ENCODE measurements at regions not wholly inside any gene's neighbourhood (a gene's known extent, or its start where the extent isn't known, plus 50 kb on each side); places are given as distances from the start of the nearest gene placed in this dataset.

DNA sequence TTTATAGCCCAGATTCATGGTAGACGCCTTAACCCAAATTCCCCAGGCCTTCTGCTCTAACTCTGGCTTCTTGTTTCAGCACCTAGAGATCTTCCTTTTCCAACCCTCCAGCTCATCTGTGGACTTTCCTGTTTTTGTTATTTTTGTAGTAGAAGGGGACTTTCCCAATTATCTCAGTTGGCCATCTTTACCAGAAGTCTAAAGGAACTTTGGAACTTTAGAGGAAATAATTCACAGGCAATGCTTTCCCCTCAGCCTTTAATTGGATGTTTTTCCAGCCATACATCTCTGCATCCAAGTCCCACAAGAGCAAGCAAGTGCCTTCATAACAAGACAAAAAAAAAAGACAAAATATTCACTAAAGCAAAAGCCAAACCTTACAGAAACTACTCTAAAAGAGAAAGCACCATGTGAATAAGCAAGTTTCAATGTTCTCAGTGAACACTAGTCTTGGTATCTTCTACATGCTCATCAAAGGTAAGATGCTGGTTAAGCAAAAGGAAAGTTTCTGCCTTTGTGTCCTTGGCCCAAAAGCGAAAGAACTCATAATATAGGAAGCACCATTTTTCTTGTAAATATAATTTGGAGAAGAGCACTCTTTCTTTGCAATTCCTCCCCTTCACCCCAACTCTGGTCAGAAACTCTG lies 377.3 kb downstream of the SETD4 start:
- DNase-seq = peak; percentile 32

DNA sequence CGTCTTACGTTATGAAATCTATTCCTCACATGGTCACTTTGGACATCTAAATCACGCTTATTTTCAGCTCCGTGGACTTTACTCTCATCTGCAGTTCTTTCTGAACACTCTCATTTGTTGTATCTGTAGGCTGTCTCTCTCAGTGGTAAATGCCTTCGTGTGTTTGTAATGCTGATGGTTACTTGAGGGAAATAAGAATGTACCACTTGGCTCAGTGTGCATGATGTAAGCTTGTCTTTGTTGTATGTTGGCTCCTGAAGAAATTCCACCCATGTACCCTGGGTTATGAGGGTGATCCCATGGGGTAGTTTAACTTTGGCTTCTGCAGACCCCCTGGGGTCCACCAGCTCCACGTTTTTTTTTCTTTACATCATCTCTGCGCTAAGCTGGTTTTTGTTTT lies 378.4 kb downstream of the SETD4 start:
- no peak for DNase-seq

DNA sequence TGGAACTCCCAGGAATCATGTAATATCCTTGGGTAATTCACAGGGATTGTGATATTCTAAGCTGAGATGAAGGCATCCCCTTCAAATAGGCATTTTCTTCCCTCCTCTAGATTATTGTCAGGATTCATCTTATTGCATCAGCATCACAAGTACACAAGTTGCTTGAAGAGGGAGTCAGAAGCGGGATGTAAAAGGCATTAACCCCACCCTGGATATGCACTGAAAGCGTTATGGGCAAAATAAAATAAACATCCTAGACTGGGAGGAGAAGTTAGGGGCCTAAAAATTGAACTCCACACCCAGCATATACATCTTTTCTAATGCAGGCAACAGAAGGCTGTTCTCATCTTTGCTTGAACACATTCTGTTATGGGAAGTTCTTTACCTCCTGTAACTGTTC lies 381.2 kb downstream of the SETD4 start:
- DNase-seq = no peak

DNA sequence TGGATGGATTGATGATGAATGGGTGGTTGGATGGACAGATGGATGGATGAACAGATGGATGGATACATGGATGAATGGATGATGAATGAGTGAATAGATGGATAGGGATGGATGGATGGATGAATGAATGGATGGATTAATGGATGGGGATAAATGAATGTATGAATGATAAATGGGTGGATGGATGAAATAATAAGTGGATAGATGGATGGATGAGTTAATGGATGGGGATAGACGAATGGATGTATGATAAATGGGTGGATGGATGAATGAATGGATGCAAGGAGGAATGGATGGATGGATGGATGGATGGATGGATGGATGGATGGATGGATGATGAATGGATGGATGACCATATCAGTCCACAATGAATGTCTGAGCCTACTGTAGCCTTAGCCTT lies 381.9 kb downstream of the SETD4 start:
- DNase-seq = no peak

DNA sequence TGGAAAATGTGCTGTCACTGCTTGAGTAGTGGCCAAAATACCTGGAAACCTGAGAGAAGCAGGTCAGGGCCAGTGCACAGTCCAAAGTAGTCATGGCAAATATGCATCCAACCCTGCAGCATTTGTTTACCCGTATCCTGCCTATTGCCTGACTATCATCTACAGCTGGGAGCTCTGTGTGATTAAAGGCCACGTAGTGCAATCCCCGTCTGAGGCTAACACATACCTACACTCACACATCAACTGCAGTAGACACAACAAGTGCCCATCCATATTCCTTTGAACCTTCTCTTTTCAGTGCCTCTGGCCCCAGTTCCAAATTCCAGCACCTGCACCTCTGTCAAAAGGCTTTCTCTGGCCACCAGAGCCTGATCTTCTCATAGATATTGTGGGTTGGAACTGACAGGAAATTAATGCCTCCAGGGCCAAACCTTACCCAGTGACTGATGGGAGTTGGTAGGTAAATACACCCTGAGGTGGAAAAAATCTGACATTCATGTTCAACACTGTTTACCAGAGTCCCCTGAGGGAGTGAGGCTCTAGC lies 383.0 kb downstream of the SETD4 start:
- DNase-seq = no peak

DNA sequence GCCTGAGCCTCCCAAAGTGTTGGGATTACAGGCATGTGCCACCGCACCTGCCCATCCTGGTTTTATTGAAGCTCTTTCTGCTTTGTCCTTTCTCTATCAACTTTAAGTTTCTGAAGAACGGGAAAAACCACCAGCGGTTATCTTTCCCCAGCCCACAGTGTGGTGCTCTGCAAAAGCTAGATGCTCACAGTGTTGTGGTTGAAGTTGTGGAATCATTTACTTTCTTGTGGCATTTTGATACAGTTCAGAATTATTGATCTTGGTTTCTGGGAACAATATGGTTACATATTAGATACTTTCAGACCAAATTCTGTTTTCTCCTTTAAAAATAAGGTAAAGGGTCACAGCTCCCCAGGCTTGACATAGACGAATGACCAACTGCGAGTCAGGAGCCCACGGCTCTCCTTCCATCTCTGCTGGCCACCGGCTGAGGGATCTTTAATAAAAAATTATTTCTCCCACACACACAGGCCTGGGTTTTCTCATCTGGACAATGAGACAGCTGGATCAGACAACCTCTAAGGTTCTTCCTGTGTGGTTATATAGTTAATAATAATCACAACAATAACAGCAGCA lies 385.3 kb downstream of the SETD4 start:
- DNase-seq = no peak

DNA sequence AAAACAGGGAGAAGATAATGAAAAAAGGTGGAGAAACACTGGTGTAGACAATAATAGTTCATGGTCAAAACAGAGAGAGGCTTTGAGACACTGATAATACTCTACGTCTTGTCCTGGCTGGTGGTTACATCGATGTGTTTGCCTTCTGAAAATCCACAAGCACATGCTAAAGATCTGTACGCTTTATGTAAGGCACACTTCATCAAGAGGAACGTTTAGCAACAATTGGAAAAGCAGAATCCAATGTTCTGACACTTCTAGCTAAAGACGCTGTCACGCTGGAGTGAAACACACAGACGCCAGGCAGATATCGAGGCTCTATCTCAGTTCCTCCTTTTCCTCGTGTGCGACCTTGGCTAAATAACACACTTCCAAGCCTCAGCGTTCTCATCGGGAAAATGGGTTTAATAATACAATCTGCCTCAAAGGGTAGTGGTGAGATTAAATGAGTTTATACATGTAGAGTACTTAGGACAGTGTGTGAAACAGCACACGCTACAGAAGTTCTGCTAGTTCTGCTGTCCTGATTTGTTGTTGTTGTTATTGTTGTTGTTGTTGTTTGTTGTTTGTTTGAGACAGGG lies 386.1 kb downstream of the SETD4 start:
- DNase-seq = no peak

DNA sequence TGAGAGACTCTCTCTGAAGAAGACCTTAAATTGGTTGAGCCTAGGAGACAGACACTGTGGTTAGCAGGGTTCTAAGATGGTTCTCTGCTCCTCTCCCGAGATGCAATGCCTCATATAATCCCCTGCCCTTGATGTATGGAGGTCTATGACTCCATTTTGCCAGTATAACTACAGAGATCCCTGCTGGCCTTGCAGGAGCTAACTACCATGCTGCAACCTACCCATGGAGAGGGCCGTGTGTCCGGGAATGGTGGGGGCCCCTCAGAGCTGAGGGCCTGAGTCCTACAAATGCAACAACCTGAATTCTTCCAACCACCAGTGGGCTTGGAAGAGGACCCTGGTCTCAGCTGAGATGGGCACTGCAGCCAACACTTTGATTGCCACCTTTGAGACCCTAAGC lies 388.0 kb downstream of the SETD4 start:
- DNase-seq = no peak

DNA sequence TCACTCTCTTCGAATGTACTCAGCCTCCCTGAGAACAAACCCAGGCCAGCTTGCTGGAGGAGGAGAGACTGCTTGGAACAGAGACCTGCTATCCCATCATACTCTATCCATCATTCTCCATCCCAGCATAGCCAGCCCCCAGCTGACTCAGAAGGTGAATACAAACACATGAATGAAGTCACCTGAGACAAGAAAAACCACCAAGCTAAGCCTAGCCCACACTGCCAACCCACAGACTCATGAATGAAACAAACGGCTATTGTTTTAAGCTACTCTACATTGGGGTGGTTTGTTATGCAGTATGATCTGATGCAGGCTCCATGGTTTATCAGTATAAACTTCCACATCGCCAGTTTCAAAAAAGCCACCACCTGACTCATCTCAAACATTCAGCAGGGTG lies 395.6 kb downstream of the SETD4 start:
- no peak for DNase-seq

DNA sequence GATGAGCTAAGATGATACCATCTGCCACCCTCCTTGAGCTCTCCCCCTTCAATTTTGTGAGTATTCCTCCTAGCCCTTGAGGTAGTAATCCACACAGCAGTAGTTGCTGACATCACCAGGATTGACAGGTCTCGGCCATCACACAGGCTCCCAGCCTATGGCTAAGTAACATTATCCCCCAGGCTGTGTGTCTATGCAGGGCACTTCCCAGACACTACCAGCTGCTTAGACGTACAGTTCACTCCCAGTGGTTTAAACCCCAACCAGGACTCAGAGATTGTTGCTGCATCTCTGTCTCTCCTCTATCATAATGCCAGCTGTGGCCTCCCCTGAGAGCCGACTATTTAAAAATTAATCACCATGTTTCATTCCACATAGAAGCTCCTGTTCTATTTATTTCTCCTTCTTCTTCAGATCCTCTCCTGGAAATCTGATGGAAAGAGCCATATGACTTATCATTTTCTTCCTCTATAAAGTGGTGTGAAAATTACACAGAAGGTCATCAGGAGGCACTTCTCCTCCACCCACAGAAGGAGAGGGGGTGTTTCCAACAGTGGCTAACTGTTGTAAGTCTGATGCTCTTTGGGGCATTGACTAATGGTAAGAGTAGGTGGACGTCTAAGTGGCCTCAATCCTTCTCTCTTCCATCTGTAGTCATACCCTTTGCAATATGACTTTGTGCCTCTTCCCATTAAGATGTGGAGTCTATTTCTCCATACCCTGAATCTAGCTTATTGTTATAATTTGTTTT lies 396.3 kb downstream of the SETD4 start:
- DNase-seq = peak; percentile 82

DNA sequence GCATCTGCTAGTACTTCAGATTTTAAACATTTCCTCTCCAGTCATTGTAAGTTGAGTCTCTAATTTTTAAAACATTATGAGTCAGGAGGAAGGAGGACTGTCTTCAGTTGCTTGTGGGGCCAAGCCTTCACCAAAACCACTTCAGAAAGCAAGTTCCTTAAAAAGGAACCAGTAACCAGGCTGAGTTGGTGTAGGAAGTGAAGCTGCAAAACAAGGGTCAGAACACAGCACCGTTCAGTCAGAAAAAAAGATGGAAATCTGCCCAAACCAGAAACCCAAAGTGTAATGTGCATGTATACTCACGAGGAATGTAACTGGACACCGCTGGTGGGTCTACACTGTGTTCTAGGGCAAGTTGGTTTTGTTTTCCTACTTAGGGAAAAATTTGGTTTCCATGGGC lies 402.1 kb downstream of the SETD4 start:
- DNase-seq = peak; percentile 77

DNA sequence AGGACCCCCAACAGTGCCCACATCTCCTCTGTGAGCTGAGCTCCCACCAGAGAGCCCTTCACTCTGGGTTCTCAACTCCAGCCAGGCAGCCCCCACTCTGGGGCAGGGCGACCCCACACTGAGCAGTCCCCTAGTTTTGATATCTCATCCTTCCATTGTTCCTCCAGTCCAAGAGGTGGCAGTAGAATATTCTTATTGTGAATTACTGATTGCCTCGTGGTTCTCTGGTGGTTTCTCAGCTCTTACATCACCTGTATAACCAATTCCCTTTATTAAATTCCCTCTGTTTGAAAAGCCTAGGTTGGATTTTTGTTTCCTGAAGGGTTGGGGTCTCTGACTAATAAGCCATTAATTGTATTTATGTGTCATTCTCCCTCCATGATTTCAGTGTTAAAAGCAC lies 407.5 kb downstream of the SETD4 start:
- DNase-seq = peak; percentile 27

DNA sequence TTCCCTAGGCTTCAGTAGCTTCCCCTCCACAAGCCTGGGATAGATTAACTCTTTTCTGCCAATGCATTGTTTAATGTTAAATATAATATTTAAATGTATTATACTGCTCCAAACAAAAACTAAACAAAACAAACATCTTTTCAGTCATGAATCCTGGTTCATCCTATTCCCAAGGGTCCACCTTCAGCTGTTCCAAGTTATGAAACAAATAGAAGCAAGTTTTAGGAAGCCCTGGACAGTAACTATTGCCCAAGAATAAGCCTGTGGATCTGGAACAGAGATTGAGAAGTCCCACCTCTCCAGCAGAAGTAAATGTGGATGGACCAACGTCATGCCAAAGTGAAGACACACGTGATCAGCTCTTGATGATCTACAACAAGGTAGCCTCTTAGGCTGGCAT lies 408.1 kb downstream of the SETD4 start:
- DNase-seq = no peak

DNA sequence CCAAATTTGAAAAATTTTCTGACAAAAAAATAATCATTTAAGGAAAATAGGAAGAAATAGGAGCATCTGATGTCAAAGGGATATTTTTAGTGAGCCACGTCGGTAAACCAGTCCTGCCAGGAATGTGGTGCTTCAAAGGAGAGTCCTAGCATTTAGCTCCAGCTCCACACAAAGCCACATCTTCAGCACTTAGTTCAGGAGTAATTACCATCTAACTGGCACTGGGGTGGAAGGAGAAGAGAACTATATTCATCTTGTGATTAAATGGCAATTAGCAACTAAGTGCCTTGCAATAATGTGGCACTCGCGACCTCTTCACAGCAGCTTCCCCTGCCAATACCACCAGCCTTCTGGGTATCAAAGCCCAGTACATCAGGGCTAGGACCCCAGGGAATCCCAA lies 409.1 kb downstream of the SETD4 start:
- no peak for DNase-seq

DNA sequence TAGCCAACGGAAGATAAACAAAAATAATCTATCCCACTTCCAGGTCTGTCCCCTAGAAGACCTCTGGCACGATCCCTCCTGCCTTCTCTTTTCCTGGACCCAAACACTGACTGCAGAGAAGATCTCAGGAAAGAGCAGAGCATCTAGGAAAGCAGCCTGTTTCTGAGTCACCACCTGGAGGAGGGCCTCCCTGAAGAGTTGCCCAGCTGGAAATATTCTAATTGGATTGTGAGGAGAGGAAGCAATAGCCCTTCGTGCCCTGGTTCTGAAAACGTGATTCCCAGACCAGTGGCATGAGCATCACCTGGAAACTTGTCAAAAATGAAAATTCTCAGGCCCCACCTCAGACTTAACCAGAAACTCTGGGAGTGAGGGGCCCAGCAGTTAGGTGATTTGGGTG lies 411.1 kb downstream of the SETD4 start:
- no peak for DNase-seq

DNA sequence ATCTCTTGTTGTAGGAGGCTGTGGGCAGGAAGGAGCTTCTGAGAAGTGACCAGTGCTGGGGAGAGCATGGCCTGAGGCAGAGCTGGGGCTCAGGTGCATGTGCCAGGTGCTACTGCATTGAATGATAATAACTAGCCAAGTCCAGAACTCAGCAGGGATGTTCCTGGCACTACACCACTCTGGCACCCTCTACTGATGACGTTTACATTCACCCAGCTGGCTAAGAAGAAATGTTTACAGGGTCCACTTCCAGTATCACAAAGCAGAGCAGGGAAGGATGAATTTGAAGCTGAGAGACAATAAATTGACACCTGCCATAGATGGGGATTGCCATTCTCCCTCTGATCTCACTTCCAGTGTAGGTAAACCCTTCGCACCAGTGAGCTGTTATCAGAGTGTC lies 411.8 kb downstream of the SETD4 start:
- DNase-seq = no peak

DNA sequence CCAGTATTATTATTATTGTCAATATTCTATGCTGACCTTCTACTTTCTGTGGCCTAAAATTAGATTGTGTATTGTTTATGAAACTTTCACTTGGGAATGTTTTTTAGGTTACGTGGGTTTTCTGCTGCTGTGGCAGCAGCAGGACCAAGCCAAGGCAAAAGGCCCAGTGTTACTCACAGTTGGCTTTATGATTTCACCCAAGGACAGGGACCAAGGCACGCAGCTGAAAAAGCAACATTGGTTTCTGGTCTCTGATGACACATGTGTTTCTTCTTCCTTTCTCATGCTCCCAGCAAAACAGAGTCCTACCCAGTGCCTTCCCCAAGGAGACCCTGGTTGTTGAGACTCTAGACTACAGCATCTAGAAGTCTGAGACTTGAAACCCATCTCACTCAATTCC lies 413.7 kb downstream of the SETD4 start:
- DNase-seq = no peak

DNA sequence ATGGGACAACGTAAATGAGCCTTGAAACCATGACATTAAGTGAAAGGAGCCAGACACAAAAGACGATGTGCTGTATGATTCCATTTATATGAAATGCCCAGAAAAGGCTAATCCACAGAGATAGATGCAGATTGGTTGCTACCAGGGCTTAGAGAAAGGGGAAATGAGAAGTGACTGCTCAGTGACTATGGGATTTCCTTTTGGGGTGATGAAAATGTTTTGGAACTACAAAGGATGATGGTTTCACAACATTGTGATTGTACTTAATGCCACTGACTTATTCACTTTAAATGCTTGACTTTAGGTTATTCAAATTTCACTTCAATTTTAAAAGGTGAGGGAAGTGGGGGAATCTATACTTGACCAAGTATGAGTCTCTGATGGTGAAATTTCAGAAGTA lies 414.3 kb downstream of the SETD4 start:
- peak; percentile 14 for DNase-seq

DNA sequence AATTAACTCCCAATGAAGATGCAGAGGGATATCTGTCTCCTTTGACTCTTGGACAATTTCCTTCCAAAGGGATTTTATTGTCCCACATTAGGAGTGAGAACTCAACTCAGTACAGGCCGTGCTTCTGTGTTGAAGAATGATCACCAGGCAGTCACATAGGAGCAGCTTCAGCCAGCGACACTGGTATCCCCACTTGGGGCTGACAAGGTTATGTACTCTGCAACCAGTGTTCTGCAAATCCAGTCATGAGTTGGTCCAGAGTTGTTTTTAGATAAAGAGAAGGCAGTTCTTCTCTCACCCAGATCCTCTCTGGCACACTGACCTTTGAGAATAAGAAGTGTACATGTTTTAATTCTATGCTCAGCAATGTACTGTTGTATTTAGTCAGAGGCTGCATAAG lies 415.8 kb downstream of the SETD4 start:
- no peak for DNase-seq

DNA sequence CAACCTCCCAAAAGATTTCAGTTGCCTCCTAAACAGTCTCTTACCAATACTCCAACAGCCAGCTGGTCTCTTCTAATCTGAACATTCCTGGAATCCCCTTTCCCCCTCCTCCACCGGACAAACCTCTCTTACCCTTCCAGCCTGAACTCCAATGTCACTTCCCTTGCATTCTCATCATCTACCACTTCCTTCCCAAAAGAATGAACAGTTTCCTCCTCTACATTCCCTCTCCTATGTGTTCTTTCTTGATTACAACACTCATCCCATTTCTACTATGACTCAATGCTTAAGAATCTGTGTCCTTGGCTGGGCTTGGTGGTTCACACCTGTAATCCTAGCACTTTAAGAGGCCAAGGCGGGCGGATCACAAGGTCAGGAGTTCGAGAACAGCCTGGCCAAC lies 417.1 kb downstream of the SETD4 start:
- no peak for DNase-seq

DNA sequence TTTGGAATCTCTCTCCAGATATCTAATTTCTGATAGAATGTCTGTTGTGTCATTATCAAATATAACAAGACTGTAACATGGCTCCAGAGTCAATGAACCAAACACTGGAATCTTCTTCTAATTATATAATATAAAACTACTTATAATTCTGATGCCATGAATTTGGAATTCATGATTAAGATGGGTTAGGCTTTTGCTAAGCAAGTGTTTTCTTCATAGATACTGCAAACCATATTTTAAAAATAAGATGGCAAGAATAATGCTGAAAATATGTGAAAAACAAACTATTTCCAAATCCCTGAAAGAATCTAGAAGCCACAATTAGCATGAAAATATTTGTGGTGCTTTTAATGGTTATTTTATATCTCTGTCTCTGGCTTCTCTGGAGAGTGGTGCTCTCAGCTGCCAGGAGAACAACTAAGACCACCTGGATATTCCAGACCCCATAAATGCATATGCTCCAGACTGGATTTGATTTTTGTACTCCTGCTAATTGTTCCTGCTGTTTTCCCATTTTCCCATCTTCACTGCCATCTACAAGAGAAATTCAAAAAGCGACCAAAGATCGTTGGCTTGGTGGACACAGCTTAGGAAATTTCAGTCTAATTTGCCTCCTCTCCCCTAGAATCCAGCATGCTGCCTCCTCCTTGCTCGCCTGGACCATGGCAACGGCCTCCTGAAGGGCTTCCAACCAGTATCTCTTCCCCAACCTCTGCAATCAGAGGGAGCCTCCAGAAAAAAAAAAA lies 418.9 kb downstream of the SETD4 start:
- DNase-seq = no peak

DNA sequence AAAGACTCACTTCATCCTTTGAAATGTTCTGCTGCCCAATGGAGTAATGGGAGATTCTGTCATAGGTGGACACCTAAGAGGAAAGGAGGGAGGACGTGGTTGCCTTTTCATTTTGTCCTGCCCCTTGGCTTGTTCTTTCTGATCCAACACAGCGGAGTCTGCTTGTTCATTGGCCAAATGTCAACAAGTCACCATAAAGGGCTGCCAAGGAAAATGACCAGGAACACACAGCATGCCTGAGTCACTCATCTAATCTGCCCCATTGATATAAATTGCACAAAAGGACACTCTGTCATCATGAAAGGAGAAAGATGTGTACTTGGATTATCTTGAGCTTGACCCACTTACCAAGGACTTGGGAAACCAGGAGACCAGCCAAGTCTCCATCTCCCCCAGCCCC lies 422.9 kb downstream of the SETD4 start:
- no peak for DNase-seq

DNA sequence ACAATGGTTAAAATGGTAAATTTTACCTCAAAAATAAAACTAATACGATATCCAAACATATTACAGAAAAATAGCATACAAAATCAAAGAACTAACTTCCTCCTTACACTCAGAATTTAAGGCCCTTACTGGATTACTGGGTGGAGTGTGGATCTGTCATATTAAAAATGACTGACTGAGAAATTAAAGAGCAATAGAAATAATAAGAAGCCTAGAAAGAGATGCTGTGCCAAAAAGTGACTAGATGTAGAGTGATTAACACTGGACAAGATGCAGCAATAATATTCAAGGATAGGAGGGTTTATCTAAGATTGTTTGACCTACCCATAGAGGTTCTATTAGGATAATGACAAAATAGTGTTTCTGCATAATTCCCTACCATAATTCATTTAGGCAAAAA lies 424.3 kb downstream of the SETD4 start:
- DNase-seq = no peak

All from inflammatory macrophage treated with lipopolysaccharide for 4 hours (primary cell).